Right cardiac atrium (tissue), 5 donors: ENCODE measurements at regions not wholly inside any gene's neighbourhood (a gene's known extent, or its start where the extent isn't known, plus 50 kb on each side); places are given as distances from the start of the nearest gene placed in this dataset.
"Not testable (repeated sequence)": the region's sequence is repeated elsewhere in the genome, so short reads cannot be mapped to it uniquely, and the experiment has no call there.

Source experiments
- ATAC-seq, 2 donors: fragments of 200-7000 bp; cut with Tn5 transposase; one replicate each; pipeline versions ENCODE4 v1.8.0 to v1.9.1; 2020; ENCODE audit warnings: moderate library complexity in 2 of 2, mild to moderate bottlenecking in 1 of 2
- DNase-seq, 3 donors: peaks; one replicate each; pipeline ENCODE4 v3.0.0-alpha.2; 2020
- H3K27ac ChIP-seq: one replicate; pipeline ENCODE4 v1.5.1; 2013; ENCODE audit warnings: mild to moderate bottlenecking, low read length, control low read depth, moderate library complexity
- H3K27me3 ChIP-seq: one replicate; pipeline ENCODE4 v1.6.1; 2013; ENCODE audit not compliant: control insufficient read depth, insufficient read depth
- H3K4me1 ChIP-seq: one replicate; pipeline ENCODE4 v1.6.1; 2013; ENCODE audit warnings: low read length; ENCODE audit not compliant: control insufficient read depth, insufficient read depth
- H3K4me3 ChIP-seq: one replicate; pipeline ENCODE4 v1.5.1; 2013; ENCODE audit warnings: low read length, control low read depth
- H3K9me3 ChIP-seq: one replicate; pipeline ENCODE4 v1.6.1; 2013; ENCODE audit warnings: low read length; ENCODE audit not compliant: control insufficient read depth
- WGBS: extraction: QIAGEN DNeasy Blood & Tissue Kit; methylation state at CpG from one replicate; pipeline ENCODE4 v1.1.7; 2013; 5-methylcytosine and 5-hydroxymethylcytosine counted together
- intact Hi-C, 4 donors: fragments of 100-400 bp; cut with DNase I; formaldehyde crosslinking; loops; one replicate each; pipeline versions ENCODE4 v1.11.0 to v1.14.0; 2022 to 2023
- donor health status: healthy with polysubstance abuse.
- donor health status: DM: no; HTN: yes; CAD: no.
- donor health status: DM: no; HTN: no; CAD: no.
- donor health status: DM: no; HTN: yes; CAD: no; lungs with severe emphysema.
- donor health status: DM: yes; HTN: yes; CAD: no.

DNA sequence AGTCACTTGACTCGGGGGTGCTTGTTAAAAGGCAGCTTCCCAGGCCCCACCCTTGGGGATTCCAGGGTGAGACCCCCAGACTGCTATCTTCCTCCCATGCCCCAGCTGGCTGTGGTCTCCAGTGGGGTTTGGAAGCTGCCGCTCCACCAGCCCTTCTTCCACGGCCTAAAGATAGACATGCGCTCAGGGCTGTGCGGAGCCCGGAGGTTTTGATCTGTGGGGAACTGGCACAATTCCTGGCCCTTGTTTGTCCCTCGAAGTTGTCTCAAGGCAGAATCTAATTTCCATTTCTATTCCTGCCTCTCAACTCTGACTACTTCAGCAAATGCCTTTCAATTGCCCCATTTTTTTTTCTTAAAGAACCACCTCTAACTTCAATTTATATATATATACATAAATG, 120.7 kb upstream of the SRSF6 start:
- intact Hi-C loops = no loop called here
- H3K27me3 ChIP-seq = no peaks in the 10 kb centered on the region
- no peak for ATAC-seq
- H3K9me3 ChIP-seq = peaks cover 3% of the 10 kb centered on the region
- 84% methylated on average over 7 of the region's 7 CpGs for WGBS
- no peak for DNase-seq
- no peak overlapping the region for H3K4me3 ChIP-seq
- no peak overlapping the region for H3K27ac ChIP-seq
- H3K4me1 ChIP-seq = no peaks in the 10 kb centered on the region

DNA sequence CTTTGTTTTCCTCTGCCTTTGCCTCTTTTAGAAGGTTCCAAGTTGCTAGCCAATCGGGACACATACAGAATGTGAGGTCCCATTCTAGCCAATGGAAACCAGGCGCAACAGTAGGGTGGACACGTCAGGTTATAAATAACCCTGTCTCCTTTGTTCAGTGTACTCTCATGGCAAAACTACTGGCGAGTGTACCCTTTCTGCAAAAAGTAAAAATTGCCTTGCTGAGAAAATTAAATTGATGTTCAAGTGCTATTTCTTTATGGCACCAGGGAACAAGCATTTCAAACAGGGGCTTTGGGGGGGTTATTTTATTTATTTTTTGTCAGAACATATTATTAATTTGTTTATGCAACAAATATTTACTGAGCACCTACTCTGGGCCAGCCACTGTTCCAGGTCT, 123.6 kb upstream of the SRSF6 start:
- Histone ChIP-seq H3K27ac (no peak overlapping the region), H3K4me3 (no peak overlapping the region), H3K27me3 (no peaks in the 10 kb centered on the region), H3K4me1 (no peaks in the 10 kb centered on the region), H3K9me3 (peaks cover 3% of the 10 kb centered on the region)
- ATAC-seq (no peak), DNase-seq (no peak)
- intact Hi-C loops = no loop called here
- WGBS = 73% methylated on average over 4 of the region's 4 CpGs

DNA sequence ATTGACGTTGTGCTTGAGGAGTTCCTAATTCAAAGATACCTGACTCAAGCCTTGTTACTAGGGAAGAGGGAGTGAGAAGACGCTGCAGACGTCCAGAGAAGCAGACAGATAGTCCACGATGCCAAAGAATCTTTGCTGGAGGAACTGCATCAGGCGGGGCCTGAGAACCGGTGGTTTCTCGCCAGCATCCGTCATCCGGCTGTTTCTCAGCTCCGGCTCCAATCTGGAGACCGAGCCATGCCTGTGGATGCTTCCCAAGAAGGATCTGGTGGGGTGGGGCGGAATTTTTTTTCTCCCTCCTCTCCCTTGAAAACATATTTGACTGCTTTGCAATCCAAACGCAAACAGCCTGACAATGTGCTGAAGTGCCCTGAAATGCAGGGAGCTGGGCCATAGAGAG, 125.8 kb upstream of the SRSF6 start:
- no peaks in the 10 kb centered on the region for H3K4me1 ChIP-seq
- intact Hi-C loops = no loop called here
- no peak overlapping the region for H3K4me3 ChIP-seq
- no peak overlapping the region for H3K27ac ChIP-seq
- H3K27me3 ChIP-seq = no peaks in the 10 kb centered on the region
- WGBS = 53% methylated on average over 13 of the region's 13 CpGs
- peak; percentile 44 to 60 for ATAC-seq
- peaks cover 3% of the 10 kb centered on the region for H3K9me3 ChIP-seq
- DNase-seq = peak; percentile 52 to 76 (median 67)

DNA sequence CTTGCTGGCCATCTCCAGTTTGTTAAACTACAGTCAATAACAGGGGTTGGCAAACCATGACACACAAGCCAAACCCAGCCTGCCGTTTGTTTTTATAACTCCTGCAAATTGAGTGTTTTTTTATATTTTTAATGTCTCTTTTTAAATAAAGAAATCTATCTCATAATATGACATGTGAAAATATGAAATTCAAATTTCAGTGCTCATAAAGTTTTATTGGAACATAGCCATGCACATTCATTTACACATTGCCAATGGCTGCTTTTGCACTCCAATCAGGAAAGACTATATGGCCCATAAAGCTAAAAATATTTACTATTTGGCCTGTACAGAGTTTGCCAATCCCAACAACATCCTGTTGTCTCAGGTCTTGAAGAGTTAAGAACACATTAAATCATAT, 129.0 kb upstream of the SRSF6 start:
- no peak overlapping the region for H3K27ac ChIP-seq
- no peak overlapping the region for H3K4me3 ChIP-seq
- intact Hi-C loops = no loop called here

DNA sequence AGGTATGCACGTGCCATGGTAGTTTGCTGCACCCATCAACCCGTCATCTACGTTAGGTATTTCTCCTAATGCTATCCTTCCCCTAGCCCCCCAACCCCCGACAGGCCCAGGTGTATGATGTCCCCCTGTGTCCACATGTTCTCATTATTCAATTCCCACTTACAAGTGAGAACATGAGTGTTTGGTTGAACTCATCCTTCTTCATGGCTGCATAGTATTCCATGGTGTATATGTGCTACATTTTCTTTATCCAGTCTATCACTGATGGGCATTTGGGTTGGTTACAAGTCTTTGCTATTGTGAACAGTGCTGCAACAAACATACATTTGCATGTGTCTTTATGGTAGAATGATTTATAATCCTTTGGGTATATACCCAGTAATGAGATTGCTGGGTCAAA, 130.5 kb upstream of the SRSF6 start:
- DNase-seq, H3K4me3 ChIP-seq, ATAC-seq, H3K27me3 ChIP-seq, H3K4me1 ChIP-seq, H3K9me3 ChIP-seq, H3K27ac ChIP-seq, intact Hi-C loops: not testable (repeated sequence)
- 95% methylated on average over 4 of the region's 4 CpGs for WGBS

More for the DNA sequence above, 129.0 kb upstream of the SRSF6 start:
- DNase-seq = no peak
- ATAC-seq = no peak
- WGBS = 73% methylated on average over 1 of the region's 1 CpG
- H3K9me3 ChIP-seq = no peaks in the 10 kb centered on the region
- H3K27me3 ChIP-seq = no peaks in the 10 kb centered on the region
- H3K4me1 ChIP-seq = no peaks in the 10 kb centered on the region

DNA sequence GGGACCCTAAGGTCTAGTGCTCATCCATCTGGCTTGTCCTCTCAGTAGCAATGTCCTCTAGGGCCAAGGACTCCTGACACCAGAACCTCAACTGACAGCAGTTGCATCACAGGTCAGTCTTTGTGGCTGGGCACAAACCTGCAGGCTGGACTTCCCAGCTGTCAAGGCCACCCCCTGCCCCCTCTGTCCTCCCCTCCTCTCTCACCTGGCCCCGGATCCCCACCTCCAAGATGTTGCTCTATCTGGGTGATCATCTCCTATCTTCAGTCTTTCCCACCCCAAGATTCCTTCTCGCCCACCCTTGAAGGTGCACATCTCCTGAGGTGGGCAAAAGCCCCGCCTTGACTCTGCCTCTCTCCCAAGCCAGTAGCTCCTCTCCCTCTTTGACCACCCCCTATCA, 131.8 kb upstream of the SRSF6 start:
- no peak for DNase-seq
- intact Hi-C loops = no loop called here
- ATAC-seq = no peak
- no peaks in the 10 kb centered on the region for H3K4me1 ChIP-seq
- 84% methylated on average over 3 of the region's 3 CpGs for WGBS
- no peak overlapping the region for H3K27ac ChIP-seq
- no peaks in the 10 kb centered on the region for H3K27me3 ChIP-seq
- no peaks in the 10 kb centered on the region for H3K9me3 ChIP-seq
- no peak overlapping the region for H3K4me3 ChIP-seq

DNA sequence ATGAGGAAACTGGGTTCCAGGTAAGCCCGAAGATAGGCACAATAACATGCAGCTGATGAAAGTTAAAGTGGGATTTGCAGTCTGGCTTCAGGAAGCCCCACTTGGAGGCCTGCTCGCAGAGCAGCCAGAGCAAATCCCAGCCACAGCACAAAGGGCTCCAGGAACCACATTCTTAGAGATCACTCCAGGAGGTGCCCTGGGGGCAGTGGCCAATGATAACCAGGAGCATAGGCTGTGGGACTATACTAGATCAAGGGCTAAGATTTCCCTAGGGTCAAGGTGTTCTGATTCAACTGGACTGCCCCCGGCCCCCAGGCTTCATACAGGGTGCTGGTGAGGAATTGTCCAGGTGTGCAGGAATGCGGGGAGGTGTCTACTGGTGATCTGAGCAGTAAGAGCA, 133.9 kb upstream of the PTPRT start:
- WGBS = 78% methylated on average over 4 of the region's 4 CpGs
- Histone ChIP-seq H3K9me3 (no peaks in the 10 kb centered on the region), H3K27me3 (no peaks in the 10 kb centered on the region), H3K27ac (no peak overlapping the region), H3K4me1 (no peaks in the 10 kb centered on the region), H3K4me3 (no peak overlapping the region)
- no peak for DNase-seq
- intact Hi-C loops = no loop called here
- ATAC-seq = no peak

DNA sequence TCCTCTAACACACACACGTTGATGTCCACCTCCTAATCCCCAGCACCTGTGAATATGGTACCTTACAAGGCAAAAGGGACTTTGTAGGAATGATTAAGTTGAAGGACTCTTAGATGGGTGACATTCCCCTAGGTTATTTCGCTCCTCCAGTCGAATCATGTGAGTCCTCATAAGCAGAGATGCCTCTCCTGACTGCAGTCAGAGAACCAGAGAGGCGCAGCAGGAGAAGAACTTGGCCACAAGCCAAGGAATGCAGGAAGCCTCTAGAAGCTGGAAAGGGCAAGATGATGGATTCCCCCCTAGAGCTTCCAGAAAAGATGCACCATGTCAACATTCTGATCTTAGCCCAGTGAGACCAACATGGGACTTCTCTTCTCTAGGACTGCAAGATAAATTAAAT, 133.1 kb upstream of the PTPRT start:
- WGBS = 55% methylated on average over 4 of the region's 4 CpGs
- no peaks in the 10 kb centered on the region for H3K27me3 ChIP-seq
- H3K27ac ChIP-seq = no peak overlapping the region
- no peak for ATAC-seq
- DNase-seq = no peak
- H3K4me3 ChIP-seq = no peak overlapping the region
- intact Hi-C loops = no loop called here
- no peaks in the 10 kb centered on the region for H3K9me3 ChIP-seq
- no peaks in the 10 kb centered on the region for H3K4me1 ChIP-seq

DNA sequence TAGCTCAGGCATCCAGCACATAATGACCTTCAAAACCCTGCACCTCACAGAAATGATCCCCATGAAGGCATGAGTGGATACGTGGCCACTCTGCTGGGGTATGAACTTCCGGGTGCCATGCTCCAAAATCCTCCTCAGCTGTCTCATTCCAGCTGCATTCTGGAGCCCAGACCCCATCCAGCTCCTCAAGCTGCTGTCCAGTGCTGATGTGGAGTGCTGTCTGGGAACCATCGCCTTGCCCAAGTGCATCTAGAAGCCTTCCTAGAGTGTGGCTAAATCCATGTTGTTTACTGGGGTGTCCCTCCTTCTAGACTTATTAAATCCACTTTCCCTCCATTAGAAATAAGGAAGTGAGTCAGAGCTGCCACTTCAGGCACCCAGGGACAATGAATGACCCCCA, 130.8 kb upstream of the PTPRT start:
- H3K9me3 ChIP-seq = no peaks in the 10 kb centered on the region
- no peaks in the 10 kb centered on the region for H3K4me1 ChIP-seq
- intact Hi-C loops = no loop called here
- DNase-seq (no peak), ATAC-seq (no peak)
- 60% methylated on average over 3 of the region's 3 CpGs for WGBS
- no peak overlapping the region for H3K4me3 ChIP-seq
- no peaks in the 10 kb centered on the region for H3K27me3 ChIP-seq
- no peak overlapping the region for H3K27ac ChIP-seq

DNA sequence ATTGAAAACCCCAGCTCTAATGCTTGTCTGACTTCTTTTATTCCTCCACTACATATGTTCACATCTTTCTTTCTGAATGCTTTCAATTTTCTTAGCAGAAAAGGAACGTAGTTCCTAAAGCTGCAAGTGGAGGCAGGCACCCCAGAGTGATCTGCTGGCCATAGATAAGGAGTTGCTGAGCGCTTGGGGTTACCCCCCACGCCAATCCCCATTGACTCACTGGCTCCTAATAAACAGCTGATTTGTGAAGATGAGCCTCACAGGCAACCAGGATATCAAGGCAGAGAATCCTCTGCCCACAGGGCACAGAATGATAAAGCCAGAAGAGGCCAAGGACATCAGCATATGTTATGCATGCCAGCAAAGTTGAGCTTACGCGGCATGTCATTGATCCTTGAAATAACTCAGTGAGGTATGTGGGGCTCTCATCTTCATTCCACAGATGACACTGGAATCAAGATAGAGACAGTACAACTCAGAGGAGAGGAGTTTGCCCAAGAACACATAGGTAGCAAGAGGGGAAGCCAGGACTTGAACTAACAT, 129.1 kb upstream of the PTPRT start:
- Histone ChIP-seq H3K27ac (no peak overlapping the region), H3K27me3 (no peaks in the 10 kb centered on the region), H3K9me3 (no peaks in the 10 kb centered on the region), H3K4me1 (no peaks in the 10 kb centered on the region), H3K4me3 (no peak overlapping the region)
- WGBS = 60% methylated on average over 5 of the region's 5 CpGs
- intact Hi-C loops = no loop called here
- ATAC-seq (no peak), DNase-seq (no peak)

DNA sequence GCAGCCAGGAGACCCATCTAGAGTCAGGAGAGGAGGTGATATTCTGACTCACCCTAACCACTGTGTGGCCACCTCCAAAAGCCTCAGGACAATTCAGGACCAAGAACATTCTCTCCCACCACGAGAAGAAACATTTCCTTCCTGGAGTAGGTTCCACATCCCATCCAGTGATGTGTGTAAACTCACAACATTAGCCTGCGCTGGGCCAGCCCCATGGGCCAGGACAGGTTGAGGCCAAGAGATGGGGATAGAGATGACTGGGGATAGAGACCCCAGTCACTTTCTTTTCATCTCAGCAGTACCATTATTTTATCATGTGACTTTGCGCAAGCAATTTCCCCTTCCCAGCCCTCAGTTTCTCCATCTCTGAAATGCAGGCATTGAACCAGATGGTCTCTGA, 126.6 kb upstream of the PTPRT start:
- H3K9me3 ChIP-seq = no peaks in the 10 kb centered on the region
- no peaks in the 10 kb centered on the region for H3K4me1 ChIP-seq
- no peak overlapping the region for H3K4me3 ChIP-seq
- H3K27me3 ChIP-seq = no peaks in the 10 kb centered on the region
- intact Hi-C loops = no loop called here
- DNase-seq (no peak), ATAC-seq (no peak)
- H3K27ac ChIP-seq = no peak overlapping the region
- 81% methylated on average over 3 of the region's 3 CpGs for WGBS

DNA sequence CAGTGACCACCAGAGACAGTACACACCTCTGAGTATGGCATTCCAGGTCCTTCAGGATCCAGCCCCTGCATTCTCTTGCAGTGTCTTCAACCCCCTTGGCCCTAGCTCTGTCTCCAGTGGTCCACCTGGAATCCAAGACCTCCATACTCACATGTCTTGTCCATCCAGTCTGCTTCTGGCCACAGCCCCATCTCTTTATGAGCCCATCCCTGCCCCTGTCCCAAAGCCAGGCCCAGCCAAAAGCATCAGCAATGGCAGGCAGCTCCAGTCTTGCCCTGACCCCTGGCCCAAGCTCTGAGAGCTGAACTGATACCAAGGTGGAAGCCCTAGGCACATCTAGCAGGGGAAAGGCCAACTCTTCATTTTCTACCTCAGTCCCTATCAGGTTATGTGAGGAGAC, 119.6 kb upstream of the PTPRT start:
- DNase-seq (no peak), ATAC-seq (no peak)
- no peak overlapping the region for H3K4me3 ChIP-seq
- no peaks in the 10 kb centered on the region for H3K4me1 ChIP-seq
- no peak overlapping the region for H3K27ac ChIP-seq
- no peaks in the 10 kb centered on the region for H3K9me3 ChIP-seq
- intact Hi-C loops = no loop called here
- H3K27me3 ChIP-seq = no peaks in the 10 kb centered on the region
